SK-N-MC (cell line): ENCODE measurements at regions not wholly inside any gene's neighbourhood (a gene's known extent, or its start where the extent isn't known, plus 50 kb on each side); places are given as distances from the start of the nearest gene placed in this dataset.

Experiments
- DNase-seq: peaks from one replicate; pipeline ENCODE4 v3.0.0-alpha.2; 2011; ENCODE audit warnings: low read depth, low spot score
- H3K27ac ChIP-seq: fragments of 200-600 bp; sonication (generic); 2 replicates; pipeline ENCODE4 v1.5.1; 2016; ENCODE audit warnings: mixed run types
- H3K36me3 ChIP-seq: fragments of 200-600 bp; sonication (generic); 2 replicates; pipeline ENCODE4 v1.6.1; 2017; ENCODE audit warnings: antibody characterized with exemption, low read length, mixed read lengths; ENCODE audit not compliant: insufficient read depth
- H3K4me3 ChIP-seq: fragments of 200-600 bp; sonication (generic); 2 replicates; pipeline ENCODE4 v1.5.1; 2016
- H3K9ac ChIP-seq: fragments of 200-600 bp; sonication (generic); 2 replicates; pipeline ENCODE4 v1.8.0; 2017; ENCODE audit warnings: mixed run types, mixed read lengths; ENCODE audit not compliant: insufficient read length
- H3K9me3 ChIP-seq: fragments of 200-600 bp; sonication (generic); 2 replicates; pipeline ENCODE4 v1.6.1; 2017; ENCODE audit warnings: low read depth, mild to moderate bottlenecking, antibody characterized with exemption, low read length, moderate library complexity, mixed read lengths
- EZH2 ChIP-seq: fragments of 200-600 bp; sonication (generic); IDR thresholded peaks from one replicate; pipeline ENCODE4 v1.6.1; 2017; ENCODE audit warnings: antibody characterized with exemption
- FOXP2 ChIP-seq: optimal IDR thresholded peaks from 2 replicates; pipeline ENCODE3; 2011; ENCODE audit warnings: mild to moderate bottlenecking, moderate library complexity; ENCODE audit not compliant: insufficient read depth; ENCODE audit errors: extremely low read length, control extremely low read depth
- POLR2AphosphoS5 ChIP-seq: IDR thresholded peaks from 2 replicates; pipeline ENCODE4 v1.6.1; 2012; ENCODE audit warnings: mild to moderate bottlenecking, low read depth, low read length, borderline replicate concordance

GRCh38 chr12:23337213-23337612 is 612.3 kb downstream of the SOX5 start:
- Histone ChIP-seq H3K4me3 (no peak overlapping the region), H3K36me3 (no peaks in the 10 kb centered on the region), H3K9ac (no peak overlapping the region), H3K9me3 (no peaks in the 10 kb centered on the region), H3K27ac (no peak overlapping the region)
- DNase-seq, result no peak
- TF ChIP-seq EZH2, result no peak
- TF ChIP-seq POLR2AphosphoS5, result no peak
- no peak for TF ChIP-seq FOXP2

- Histone ChIP-seq H3K9ac (no peak overlapping the region), H3K9me3 (no peaks in the 10 kb centered on the region), H3K4me3 (no peak overlapping the region), H3K36me3 (no peaks in the 10 kb centered on the region), H3K27ac (no peak overlapping the region)
- TF ChIP-seq POLR2AphosphoS5 (no peak), FOXP2 (no peak), EZH2 (no peak)
- DNase-seq, result no peak
These were observed 609.1 kb downstream of the SOX5 start for GRCh38 chr12:23340351-23340750.

GRCh38 chr12:23342407-23342806 is 607.1 kb downstream of the SOX5 start:
- no peak overlapping the region for H3K9ac ChIP-seq
- no peak overlapping the region for H3K27ac ChIP-seq
- no peak overlapping the region for H3K4me3 ChIP-seq
- H3K36me3 ChIP-seq, result no peaks in the 10 kb centered on the region
- no peak for DNase-seq
- no peaks in the 10 kb centered on the region for H3K9me3 ChIP-seq
- TF ChIP-seq POLR2AphosphoS5 (no peak), FOXP2 (no peak), EZH2 (no peak)

- no peak for TF ChIP-seq FOXP2
- no peak for TF ChIP-seq EZH2
- TF ChIP-seq POLR2AphosphoS5, result no peak
- Histone ChIP-seq H3K9ac (no peak overlapping the region), H3K27ac (no peak overlapping the region), H3K4me3 (no peak overlapping the region), H3K36me3 (no peaks in the 10 kb centered on the region), H3K9me3 (no peaks in the 10 kb centered on the region)
- no peak for DNase-seq
These were observed 599.9 kb downstream of the SOX5 start for GRCh38 chr12:23349564-23349963.

GRCh38 chr12:23350808-23351207 is 598.7 kb downstream of the SOX5 start:
- Histone ChIP-seq H3K9me3 (no peaks in the 10 kb centered on the region), H3K9ac (no peak overlapping the region), H3K36me3 (no peaks in the 10 kb centered on the region), H3K27ac (no peak overlapping the region), H3K4me3 (no peak overlapping the region)
- DNase-seq, result no peak
- TF ChIP-seq EZH2 (no peak), POLR2AphosphoS5 (no peak), FOXP2 (no peak)

GRCh38 chr12:23352670-23353069 is 596.8 kb downstream of the SOX5 start:
- no peak overlapping the region for H3K4me3 ChIP-seq
- H3K9me3 ChIP-seq, result no peaks in the 10 kb centered on the region
- no peak for TF ChIP-seq FOXP2
- TF ChIP-seq EZH2, result no peak
- TF ChIP-seq POLR2AphosphoS5, result no peak
- no peak for DNase-seq
- no peak overlapping the region for H3K27ac ChIP-seq
- H3K9ac ChIP-seq, result no peak overlapping the region
- H3K36me3 ChIP-seq, result no peaks in the 10 kb centered on the region

- DNase-seq, result no peak
- Histone ChIP-seq H3K27ac (no peak overlapping the region), H3K9me3 (no peaks in the 10 kb centered on the region), H3K9ac (no peak overlapping the region), H3K36me3 (no peaks in the 10 kb centered on the region), H3K4me3 (no peak overlapping the region)
- TF ChIP-seq EZH2 (no peak), FOXP2 (no peak), POLR2AphosphoS5 (no peak)
These were observed 594.7 kb downstream of the SOX5 start for GRCh38 chr12:23354800-23355199.

GRCh38 chr12:23356440-23356839 is 593.0 kb downstream of the SOX5 start:
- no peak for DNase-seq
- Histone ChIP-seq H3K9me3 (no peaks in the 10 kb centered on the region), H3K27ac (no peak overlapping the region), H3K36me3 (no peaks in the 10 kb centered on the region), H3K4me3 (no peak overlapping the region), H3K9ac (no peak overlapping the region)
- no peak for TF ChIP-seq POLR2AphosphoS5
- TF ChIP-seq FOXP2, result no peak
- no peak for TF ChIP-seq EZH2

GRCh38 chr12:23356927-23357708 is 592.4 kb downstream of the SOX5 start:
- H3K9ac ChIP-seq, result no peak overlapping the region
- no peak overlapping the region for H3K27ac ChIP-seq
- TF ChIP-seq EZH2 (no peak), FOXP2 (no peak), POLR2AphosphoS5 (no peak)
- no peak for DNase-seq
- no peaks in the 10 kb centered on the region for H3K36me3 ChIP-seq
- no peaks in the 10 kb centered on the region for H3K9me3 ChIP-seq
- H3K4me3 ChIP-seq, result no peak overlapping the region
